ENCODE measurements at regions not wholly inside any gene's neighbourhood (a gene's known extent, or its start where the extent isn't known, plus 50 kb on each side); places are given as distances from the start of the nearest gene placed in this dataset.
A peak's percentile ranks its signal among the peaks of the same experiment; 100 is the strongest.
"Not testable (repeated sequence)": the region's sequence is repeated elsewhere in the genome, so short reads cannot be mapped to it uniquely, and the experiment has no call there.

DNA sequence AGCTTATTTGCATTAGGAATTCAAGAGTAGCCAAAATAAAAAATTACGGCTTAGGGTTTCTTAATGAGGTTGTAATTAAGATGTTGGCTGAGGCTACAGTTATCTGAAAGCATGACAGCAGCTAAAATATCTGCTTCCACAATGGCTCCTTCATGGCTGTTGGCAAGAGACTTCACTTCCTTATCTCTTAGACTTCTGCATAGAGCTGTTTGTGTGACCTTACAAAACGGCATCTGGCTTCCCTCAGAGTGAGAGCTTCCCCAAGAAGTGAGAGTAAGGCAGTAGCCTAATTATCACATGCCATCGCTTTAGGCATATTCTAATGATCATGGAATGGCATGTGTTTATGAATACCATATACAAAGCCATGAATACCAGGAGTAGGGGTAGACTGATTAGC, 57.6 kb downstream of the CCDC59 start:
- DNase-seq: no peak

- no peak for DNase-seq
Observed at GRCh38 chr12:82299319-82300025, 58.7 kb downstream of the CCDC59 start.

DNA sequence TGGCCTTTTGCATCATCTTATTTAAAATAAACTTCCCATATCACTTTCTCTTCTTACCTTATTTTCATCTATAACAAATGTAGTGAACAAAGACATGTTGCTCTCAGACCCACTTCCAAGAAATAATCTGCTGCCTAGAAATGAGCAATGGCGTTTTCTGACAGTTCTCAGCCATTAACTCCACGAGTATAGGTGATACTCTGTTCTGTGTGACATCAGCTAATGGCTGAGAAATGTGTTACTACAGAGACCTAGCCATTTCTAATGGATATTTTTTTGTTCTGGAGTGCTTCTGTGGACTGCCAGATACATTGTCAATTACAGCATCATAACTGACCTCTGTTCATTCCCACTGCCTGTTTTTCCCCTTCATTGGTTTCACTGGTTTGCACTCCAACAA, 67.8 kb downstream of the CCDC59 start:
- DNase-seq: no peak

DNA sequence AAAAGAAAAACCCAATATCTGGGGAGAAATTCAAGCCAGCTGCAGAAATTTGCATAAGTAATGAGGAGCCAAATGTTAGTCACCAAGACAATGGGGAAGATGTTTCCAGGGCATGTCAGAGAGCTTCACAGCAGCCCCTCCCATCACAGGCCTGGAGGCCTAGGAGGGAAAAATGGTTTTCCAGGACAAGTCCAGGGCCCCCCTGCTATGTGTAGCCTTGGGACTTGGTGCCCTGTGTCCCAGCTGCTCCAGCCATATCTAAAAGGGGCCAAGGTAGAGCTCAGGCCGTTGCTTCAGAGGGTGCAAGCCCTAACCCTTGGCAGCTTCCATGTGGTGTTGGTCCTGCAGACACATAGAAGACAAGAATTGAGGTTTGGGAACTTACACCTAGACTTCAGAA, 76.9 kb downstream of the CCDC59 start:
- DNase-seq: not testable (repeated sequence)

DNA sequence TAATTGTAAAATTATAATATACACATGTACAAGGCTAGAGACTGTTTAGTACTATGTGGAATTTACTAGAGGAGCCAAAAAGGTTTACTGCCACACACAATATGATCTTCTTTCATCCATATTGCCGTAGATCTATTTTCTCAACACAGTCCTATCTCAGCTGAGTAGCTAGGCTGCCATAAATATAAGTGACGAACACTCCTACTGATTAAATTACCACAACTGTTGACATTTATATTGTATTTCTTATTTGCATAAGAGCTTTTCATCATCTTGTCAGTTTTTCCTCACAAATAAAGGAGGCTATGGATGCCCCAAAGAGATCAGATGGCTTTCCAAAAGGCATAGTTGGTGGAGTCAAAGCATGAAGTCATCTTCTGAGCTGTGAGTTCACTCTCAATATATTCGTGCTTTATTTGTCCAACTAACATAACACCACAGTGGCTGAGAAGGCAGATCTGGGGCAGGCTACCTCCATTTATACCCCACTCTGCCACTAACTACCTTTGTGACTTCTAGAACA, 78.6 kb downstream of the CCDC59 start:
- DNase-seq: peak; percentile 91

- DNase-seq: no peak
Observed at GRCh38 chr12:82277582-82277981, 80.6 kb downstream of the CCDC59 start.

GRCh38 chr12:82242729-82243128, 115.5 kb downstream of the CCDC59 start:
- DNase-seq: no peak

GRCh38 chr12:82225871-82226270, 132.3 kb downstream of the CCDC59 start:
- DNase-seq: no peak

GRCh38 chr12:82223426-82223825, 134.8 kb downstream of the CCDC59 start:
- DNase-seq: no peak

- no peak for DNase-seq
Observed at GRCh38 chr12:82216475-82216874, 141.7 kb downstream of the CCDC59 start.

- DNase-seq: no peak
Observed at GRCh38 chr12:82213761-82214160, 144.4 kb downstream of the CCDC59 start.

- DNase-seq: no peak
Observed at GRCh38 chr12:82210882-82211281, 147.3 kb downstream of the CCDC59 start.

- no peak for DNase-seq
Observed at GRCh38 chr12:82209533-82209932, 148.7 kb downstream of the CCDC59 start.

- no peak for DNase-seq
Observed at GRCh38 chr12:82207556-82207955, 150.6 kb downstream of the CCDC59 start.

DNA sequence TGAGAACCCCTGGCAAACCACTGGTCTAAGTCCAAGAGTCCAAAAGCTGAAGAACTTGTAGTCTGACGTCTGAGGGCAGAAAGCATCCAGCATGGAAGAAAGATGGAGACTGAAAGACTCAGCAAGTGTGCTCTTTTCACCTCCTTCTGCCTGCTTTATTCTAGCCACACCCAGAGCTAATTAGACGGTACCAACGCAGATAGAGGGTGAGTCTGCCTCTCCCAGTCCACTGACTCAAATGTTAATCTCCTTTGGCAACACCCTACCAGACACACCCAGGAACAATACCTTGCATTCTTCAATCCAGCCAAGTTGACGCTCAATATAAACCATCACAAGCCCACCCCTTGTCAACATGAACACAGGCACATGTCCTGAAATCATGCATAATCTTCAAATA, 155.1 kb downstream of the CCDC59 start:
- no peak for DNase-seq

- no peak for DNase-seq
Observed at GRCh38 chr12:82187595-82187994, 170.6 kb downstream of the CCDC59 start.

DNA sequence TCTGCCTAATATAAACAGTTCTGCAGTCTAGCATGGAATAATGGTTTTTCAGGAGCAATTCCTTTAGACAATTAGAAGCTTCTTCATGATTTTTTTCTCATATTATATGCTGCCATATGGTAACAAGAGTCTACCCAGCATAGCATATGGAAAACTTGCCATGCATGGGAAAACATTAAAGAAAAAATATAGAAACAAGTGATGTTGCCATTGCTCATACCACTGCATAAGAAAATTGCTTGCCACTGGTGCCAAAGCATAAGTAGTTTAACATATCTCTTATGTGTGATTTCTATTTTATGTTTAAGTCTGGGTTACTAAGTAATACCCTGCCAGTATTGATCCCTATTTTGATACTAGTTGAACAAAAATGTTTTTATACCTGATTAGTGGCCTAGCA, 171.2 kb downstream of the CCDC59 start:
- DNase-seq: no peak

DNA sequence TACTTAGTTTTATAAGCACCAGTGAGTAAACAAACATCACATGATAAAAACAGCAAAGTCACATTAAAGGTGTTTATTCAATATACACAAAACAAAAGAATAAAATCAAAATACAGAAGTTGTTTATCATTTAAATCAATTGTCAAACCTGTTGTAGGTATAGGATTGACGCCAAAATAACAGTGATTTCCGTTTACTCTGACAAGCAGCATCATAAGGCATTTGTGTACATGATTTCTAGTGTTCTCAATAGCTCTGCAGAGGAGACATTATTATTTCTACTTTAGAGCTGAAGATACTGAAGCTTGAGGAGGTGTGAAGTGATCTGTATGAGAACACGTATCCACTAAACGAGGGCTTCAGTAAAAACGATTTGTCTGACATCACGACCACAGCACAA, 171.9 kb downstream of the CCDC59 start:
- no peak for DNase-seq

GRCh38 chr12:82184844-82185243, 173.3 kb downstream of the CCDC59 start:
- no peak for DNase-seq

GRCh38 chr12:82182601-82183190, 175.5 kb downstream of the CCDC59 start:
- no peak for DNase-seq

GRCh38 chr12:82176761-82177490, 181.3 kb downstream of the CCDC59 start:
- peak; percentile 5 for DNase-seq

GRCh38 chr12:82176026-82176425, 182.2 kb downstream of the CCDC59 start:
- DNase-seq: peak; percentile 6

- peak; percentile 96 for DNase-seq
Observed at GRCh38 chr12:82174936-82175335, 183.3 kb downstream of the CCDC59 start.

- peak; percentile 35 for DNase-seq
Observed at GRCh38 chr12:82174383-82174782, 183.8 kb downstream of the CCDC59 start.
